H1 (cell line): ENCODE measurements at regions not wholly inside any gene's neighbourhood (a gene's known extent, or its start where the extent isn't known, plus 50 kb on each side); places are given as distances from the start of the nearest gene placed in this dataset.

Experiments
- TAF7 ChIP-seq: optimal IDR thresholded peaks from 2 replicates; pipeline ENCODE3; 2011; ENCODE audit warnings: low read depth, mild to moderate bottlenecking, inconsistent platforms, low read length, moderate library complexity, borderline replicate concordance

- TF ChIP-seq TAF7: no peak
Measured at GRCh38 chr13:47408546-47409319, 511.9 kb upstream of the HTR2A start (continued).
